K562 (cell line): ENCODE measurements at regions not wholly inside any gene's neighbourhood (a gene's known extent, or its start where the extent isn't known, plus 50 kb on each side); places are given as distances from the start of the nearest gene placed in this dataset.

Source experiments
- ATAC-seq: fragments of 200-7000 bp; cut with Tn5 transposase; 3 replicates; pipeline ENCODE4 v1.9.1; 2020; ENCODE audit warnings: moderate library complexity
- BruUV-seq: library from RNA; stranded (reverse); fragments of 400-500 nt; replicated peaks from 2 replicates; lab custom pipeline; 2021; lab: Mats Ljungman, UMichigan
- CTCF ChIA-PET: fragments of 300-600 bp; formaldehyde crosslinking; extraction: SDS; loops from one replicate; lab custom pipeline; 2021; ENCODE audit warnings: low intra/inter-chr PET ratio; lab: Yijun Ruan, JAX
- POLR2A ChIA-PET: fragments of 300-600, 350-650 bp; sonication (Branson Sonifier 250); formaldehyde crosslinking; extraction: SDS; loops from one replicate; lab custom pipeline; 2021; ENCODE audit warnings: antibody characterized with exemption, inconsistent platforms; lab: Yijun Ruan, JAX
- DNase-seq, 4 experiments: peaks; one replicate each; pipeline versions ENCODE4 v3.0.0 to v3.0.0-alpha.2; 2011 to 2018; ENCODE audit warnings: low spot score in 3 of 4, mixed read lengths in 3 of 4; ENCODE audit errors: extremely low read depth in 1 of 4
- FAIRE-seq: peaks from 2 replicates; lab custom pipeline; 2011; peaks lifted over from hg19 to GRCh38; lab: Jason Lieb, UNC
- H2AFZ ChIP-seq: 2 replicates; pipeline ENCODE4 v1.6.0; 2011; ENCODE audit warnings: low read depth, low read length, control low read depth, inconsistent platforms
- H3K27ac ChIP-seq: fragments of 200-600 bp; 3 replicates; pipeline ENCODE4 v1.8.0; 2011; ENCODE audit warnings: low read depth, mild to moderate bottlenecking, control low read depth, inconsistent platforms, low read length, moderate library complexity, mixed read lengths; ENCODE audit errors: extremely low read depth
- H3K27me3 ChIP-seq, 2 experiments: fragments of 300-600 bp in 1 of 2; 2 replicates in 1 of 2; 3 replicates in 1 of 2; pipeline versions ENCODE4 v1.6.0 to v1.8.0; 2011; ENCODE audit warnings: inconsistent platforms in 2 of 2, low read length in 2 of 2, mild to moderate bottlenecking in 1 of 2, mixed read lengths in 1 of 2, moderate library complexity in 1 of 2; ENCODE audit not compliant: control insufficient read depth in 2 of 2, insufficient read depth in 2 of 2
- H3K36me3 ChIP-seq: fragments of 300-600 bp; 3 replicates; pipeline ENCODE4 v1.8.0; 2011; ENCODE audit warnings: mild to moderate bottlenecking, low read length, inconsistent platforms; ENCODE audit not compliant: control insufficient read depth, insufficient read depth
- H3K4me1 ChIP-seq, 2 experiments: fragments of 200-600 bp in 1 of 2; replicated peaks in 1 of 2; 2 replicates in 1 of 2; 3 replicates in 1 of 2; pipeline versions ENCODE4 v1.5.1 to v1.8.0; 2011; ENCODE audit warnings: inconsistent platforms in 2 of 2, low read length in 2 of 2, mild to moderate bottlenecking in 1 of 2, mixed read lengths in 1 of 2, moderate library complexity in 1 of 2; ENCODE audit not compliant: control insufficient read depth in 2 of 2, insufficient read depth in 2 of 2
- H3K4me2 ChIP-seq: 2 replicates; pipeline ENCODE4 v1.6.1; 2011; ENCODE audit warnings: low read length, control low read depth, inconsistent platforms, mixed read lengths; ENCODE audit not compliant: insufficient read depth
- H3K4me3 ChIP-seq: fragments of 200-600 bp; sonication (generic), shearing (Covaris generic); 2 replicates; pipeline ENCODE4 v1.5.1; 2016; ENCODE audit warnings: control low read depth, inconsistent platforms
- H3K79me2 ChIP-seq: fragments of 200-600 bp; 3 replicates; pipeline ENCODE4 v1.8.0; 2011; ENCODE audit warnings: low read length, inconsistent platforms; ENCODE audit not compliant: control insufficient read depth, insufficient read depth
- H3K9ac ChIP-seq, 2 experiments: 2 replicates each; pipeline versions ENCODE4 v1.6.0 to v1.6.1; 2011; ENCODE audit warnings: low read depth in 2 of 2, low read length in 2 of 2, control low read depth in 1 of 2, inconsistent platforms in 1 of 2, mild to moderate bottlenecking in 1 of 2, mixed read lengths in 1 of 2; ENCODE audit not compliant: insufficient read depth in 1 of 2
- H3K9me1 ChIP-seq: one replicate; pipeline ENCODE4 v1.6.0; 2011; ENCODE audit warnings: inconsistent platforms, mild to moderate bottlenecking, low read length, moderate library complexity; ENCODE audit not compliant: control insufficient read depth, insufficient read depth
- H3K9me3 ChIP-seq: replicated peaks from 2 replicates; pipeline ENCODE4 v1.5.1; 2011; ENCODE audit warnings: low read depth, low read length, inconsistent platforms; ENCODE audit not compliant: control insufficient read depth, insufficient read depth
- H4K20me1 ChIP-seq: replicated peaks from 2 replicates; pipeline ENCODE4 v1.6.1; 2011; ENCODE audit warnings: low read length, inconsistent platforms, mixed read lengths; ENCODE audit not compliant: control insufficient read depth, insufficient read depth
- ARID2 ChIP-seq: fragments of 450-650 bp; IDR thresholded peaks from 2 replicates; pipeline ENCODE4 v1.6.1; 2017; ENCODE audit warnings: antibody characterized with exemption, mild to moderate bottlenecking
- HDAC1 ChIP-seq, 2 experiments: fragments of 450-650 bp; IDR thresholded peaks; 2 replicates each; pipeline ENCODE4 v1.6.1; 2016 to 2017; ENCODE audit warnings: inconsistent platforms in 1 of 2, mild to moderate bottlenecking in 1 of 2, moderate library complexity in 1 of 2
- NR2F6 ChIP-seq: fragments of 450-650 bp; formaldehyde crosslinking; IDR thresholded peaks from 2 replicates; pipeline ENCODE4 v1.4.0; 2020; ENCODE audit warnings: mild to moderate bottlenecking
- RFX5 ChIP-seq: IDR thresholded peaks from 2 replicates; pipeline ENCODE4 v1.6.1; 2011; ENCODE audit warnings: low read depth, mild to moderate bottlenecking, improper control_type of control experiment, low read length
- in situ Hi-C: fragments of 300-500 bp; cut with MboI; formaldehyde crosslinking; loops from 4 replicates; pipeline ENCODE4 v1.15.0; 2018; ENCODE audit warnings: inconsistent platforms, mixed read lengths
- intact Hi-C: fragments of 100-400 bp; cut with micrococcal nuclease; formaldehyde crosslinking; loops from 2 replicates; pipeline ENCODE4 v1.14.2; 2022
- TF ChIP-seq, protein P1 (sequence below), 2 experiments: IDR thresholded peaks in 1 of 2; conservative IDR thresholded peaks in 1 of 2; 2 replicates each; pipeline ENCODE4 v1.6.1; 2016; ENCODE audit warnings: low read depth in 2 of 2, mild to moderate bottlenecking in 1 of 2, missing compliant biosample characterization in 1 of 2, missing genetic modification characterization in 1 of 2, moderate library complexity in 1 of 2
- TF ChIP-seq, protein P2 (sequence below): fragments of 200-600 bp; sonication (generic); IDR thresholded peaks from one replicate; pipeline ENCODE4 v1.6.1; 2012; ENCODE audit warnings: mild to moderate bottlenecking, low read depth, low read length, inconsistent platforms
- TF ChIP-seq, protein P3 (sequence below): fragments of 250-450 bp; sonication (Bioruptor Pico); IDR thresholded peaks from 2 replicates; pipeline ENCODE4 v1.5.0; 2020; ENCODE audit warnings: mild to moderate bottlenecking

DNA sequence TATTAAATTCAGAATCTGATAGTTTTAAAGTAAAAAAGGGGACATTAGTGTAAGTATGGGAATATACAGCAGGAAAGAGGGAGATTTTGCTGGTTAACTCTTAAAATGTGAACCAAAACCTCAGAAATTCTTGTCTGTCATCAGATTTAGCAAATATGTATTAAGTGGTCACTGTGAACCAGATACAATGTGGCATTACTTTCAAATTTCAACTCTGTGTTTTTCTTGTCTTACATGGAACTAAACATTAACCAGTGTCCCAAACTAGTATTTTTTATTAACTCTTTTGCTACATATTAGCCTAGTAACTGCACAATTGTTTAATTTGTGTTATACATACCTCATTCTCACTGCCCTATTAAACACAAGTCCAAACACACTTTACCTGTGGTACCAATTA, 259.9 kb upstream of the RASA1 start:
- Histone ChIP-seq H3K4me3 (no peak overlapping the region), H3K9me1 (no peaks in the 10 kb centered on the region), H2AFZ (no peak overlapping the region), H3K36me3 (no peaks in the 10 kb centered on the region), H3K9me3 (no peaks in the 10 kb centered on the region), H3K79me2 (no peaks in the 10 kb centered on the region), H4K20me1 (no peaks in the 10 kb centered on the region), H3K4me2 (no peak overlapping the region), H3K9ac (no peak overlapping the region), H3K27me3 (no peaks in the 10 kb centered on the region), H3K27ac (no peak overlapping the region), H3K4me1 (no peaks in the 10 kb centered on the region)
- BruUV-seq = no TSS peak
- ChIA-PET CTCF (no interaction called here), POLR2A (no interaction called here)
- intact Hi-C loops (no loop called here), in situ Hi-C loops (no loop called here)
- DNase-seq = no peak
- ATAC-seq = no peak
- FAIRE-seq = no peak
- TF ChIP-seq, protein P1, sequence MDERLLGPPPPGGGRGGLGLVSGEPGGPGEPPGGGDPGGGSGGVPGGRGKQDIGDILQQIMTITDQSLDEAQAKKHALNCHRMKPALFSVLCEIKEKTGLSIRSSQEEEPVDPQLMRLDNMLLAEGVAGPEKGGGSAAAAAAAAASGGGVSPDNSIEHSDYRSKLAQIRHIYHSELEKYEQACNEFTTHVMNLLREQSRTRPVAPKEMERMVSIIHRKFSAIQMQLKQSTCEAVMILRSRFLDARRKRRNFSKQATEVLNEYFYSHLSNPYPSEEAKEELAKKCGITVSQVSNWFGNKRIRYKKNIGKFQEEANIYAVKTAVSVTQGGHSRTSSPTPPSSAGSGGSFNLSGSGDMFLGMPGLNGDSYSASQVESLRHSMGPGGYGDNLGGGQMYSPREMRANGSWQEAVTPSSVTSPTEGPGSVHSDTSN (CRISPR knock-in tag; IDR thresholded peaks at IDR 0.05; ENCODE audit: low read depth) = no peak
- TF ChIP-seq, protein P1 (tag; conservative IDR thresholded peaks at IDR 0.05; ENCODE audit: low read depth) = no peak
- no peak for TF ChIP-seq NR2F6
- TF ChIP-seq, protein P2, sequence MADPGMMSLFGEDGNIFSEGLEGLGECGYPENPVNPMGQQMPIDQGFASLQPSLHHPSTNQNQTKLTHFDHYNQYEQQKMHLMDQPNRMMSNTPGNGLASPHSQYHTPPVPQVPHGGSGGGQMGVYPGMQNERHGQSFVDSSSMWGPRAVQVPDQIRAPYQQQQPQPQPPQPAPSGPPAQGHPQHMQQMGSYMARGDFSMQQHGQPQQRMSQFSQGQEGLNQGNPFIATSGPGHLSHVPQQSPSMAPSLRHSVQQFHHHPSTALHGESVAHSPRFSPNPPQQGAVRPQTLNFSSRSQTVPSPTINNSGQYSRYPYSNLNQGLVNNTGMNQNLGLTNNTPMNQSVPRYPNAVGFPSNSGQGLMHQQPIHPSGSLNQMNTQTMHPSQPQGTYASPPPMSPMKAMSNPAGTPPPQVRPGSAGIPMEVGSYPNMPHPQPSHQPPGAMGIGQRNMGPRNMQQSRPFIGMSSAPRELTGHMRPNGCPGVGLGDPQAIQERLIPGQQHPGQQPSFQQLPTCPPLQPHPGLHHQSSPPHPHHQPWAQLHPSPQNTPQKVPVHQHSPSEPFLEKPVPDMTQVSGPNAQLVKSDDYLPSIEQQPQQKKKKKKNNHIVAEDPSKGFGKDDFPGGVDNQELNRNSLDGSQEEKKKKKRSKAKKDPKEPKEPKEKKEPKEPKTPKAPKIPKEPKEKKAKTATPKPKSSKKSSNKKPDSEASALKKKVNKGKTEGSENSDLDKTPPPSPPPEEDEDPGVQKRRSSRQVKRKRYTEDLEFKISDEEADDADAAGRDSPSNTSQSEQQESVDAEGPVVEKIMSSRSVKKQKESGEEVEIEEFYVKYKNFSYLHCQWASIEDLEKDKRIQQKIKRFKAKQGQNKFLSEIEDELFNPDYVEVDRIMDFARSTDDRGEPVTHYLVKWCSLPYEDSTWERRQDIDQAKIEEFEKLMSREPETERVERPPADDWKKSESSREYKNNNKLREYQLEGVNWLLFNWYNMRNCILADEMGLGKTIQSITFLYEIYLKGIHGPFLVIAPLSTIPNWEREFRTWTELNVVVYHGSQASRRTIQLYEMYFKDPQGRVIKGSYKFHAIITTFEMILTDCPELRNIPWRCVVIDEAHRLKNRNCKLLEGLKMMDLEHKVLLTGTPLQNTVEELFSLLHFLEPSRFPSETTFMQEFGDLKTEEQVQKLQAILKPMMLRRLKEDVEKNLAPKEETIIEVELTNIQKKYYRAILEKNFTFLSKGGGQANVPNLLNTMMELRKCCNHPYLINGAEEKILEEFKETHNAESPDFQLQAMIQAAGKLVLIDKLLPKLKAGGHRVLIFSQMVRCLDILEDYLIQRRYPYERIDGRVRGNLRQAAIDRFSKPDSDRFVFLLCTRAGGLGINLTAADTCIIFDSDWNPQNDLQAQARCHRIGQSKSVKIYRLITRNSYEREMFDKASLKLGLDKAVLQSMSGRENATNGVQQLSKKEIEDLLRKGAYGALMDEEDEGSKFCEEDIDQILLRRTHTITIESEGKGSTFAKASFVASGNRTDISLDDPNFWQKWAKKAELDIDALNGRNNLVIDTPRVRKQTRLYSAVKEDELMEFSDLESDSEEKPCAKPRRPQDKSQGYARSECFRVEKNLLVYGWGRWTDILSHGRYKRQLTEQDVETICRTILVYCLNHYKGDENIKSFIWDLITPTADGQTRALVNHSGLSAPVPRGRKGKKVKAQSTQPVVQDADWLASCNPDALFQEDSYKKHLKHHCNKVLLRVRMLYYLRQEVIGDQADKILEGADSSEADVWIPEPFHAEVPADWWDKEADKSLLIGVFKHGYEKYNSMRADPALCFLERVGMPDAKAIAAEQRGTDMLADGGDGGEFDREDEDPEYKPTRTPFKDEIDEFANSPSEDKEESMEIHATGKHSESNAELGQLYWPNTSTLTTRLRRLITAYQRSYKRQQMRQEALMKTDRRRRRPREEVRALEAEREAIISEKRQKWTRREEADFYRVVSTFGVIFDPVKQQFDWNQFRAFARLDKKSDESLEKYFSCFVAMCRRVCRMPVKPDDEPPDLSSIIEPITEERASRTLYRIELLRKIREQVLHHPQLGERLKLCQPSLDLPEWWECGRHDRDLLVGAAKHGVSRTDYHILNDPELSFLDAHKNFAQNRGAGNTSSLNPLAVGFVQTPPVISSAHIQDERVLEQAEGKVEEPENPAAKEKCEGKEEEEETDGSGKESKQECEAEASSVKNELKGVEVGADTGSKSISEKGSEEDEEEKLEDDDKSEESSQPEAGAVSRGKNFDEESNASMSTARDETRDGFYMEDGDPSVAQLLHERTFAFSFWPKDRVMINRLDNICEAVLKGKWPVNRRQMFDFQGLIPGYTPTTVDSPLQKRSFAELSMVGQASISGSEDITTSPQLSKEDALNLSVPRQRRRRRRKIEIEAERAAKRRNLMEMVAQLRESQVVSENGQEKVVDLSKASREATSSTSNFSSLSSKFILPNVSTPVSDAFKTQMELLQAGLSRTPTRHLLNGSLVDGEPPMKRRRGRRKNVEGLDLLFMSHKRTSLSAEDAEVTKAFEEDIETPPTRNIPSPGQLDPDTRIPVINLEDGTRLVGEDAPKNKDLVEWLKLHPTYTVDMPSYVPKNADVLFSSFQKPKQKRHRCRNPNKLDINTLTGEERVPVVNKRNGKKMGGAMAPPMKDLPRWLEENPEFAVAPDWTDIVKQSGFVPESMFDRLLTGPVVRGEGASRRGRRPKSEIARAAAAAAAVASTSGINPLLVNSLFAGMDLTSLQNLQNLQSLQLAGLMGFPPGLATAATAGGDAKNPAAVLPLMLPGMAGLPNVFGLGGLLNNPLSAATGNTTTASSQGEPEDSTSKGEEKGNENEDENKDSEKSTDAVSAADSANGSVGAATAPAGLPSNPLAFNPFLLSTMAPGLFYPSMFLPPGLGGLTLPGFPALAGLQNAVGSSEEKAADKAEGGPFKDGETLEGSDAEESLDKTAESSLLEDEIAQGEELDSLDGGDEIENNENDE = no peak
- TF ChIP-seq, protein P3, sequence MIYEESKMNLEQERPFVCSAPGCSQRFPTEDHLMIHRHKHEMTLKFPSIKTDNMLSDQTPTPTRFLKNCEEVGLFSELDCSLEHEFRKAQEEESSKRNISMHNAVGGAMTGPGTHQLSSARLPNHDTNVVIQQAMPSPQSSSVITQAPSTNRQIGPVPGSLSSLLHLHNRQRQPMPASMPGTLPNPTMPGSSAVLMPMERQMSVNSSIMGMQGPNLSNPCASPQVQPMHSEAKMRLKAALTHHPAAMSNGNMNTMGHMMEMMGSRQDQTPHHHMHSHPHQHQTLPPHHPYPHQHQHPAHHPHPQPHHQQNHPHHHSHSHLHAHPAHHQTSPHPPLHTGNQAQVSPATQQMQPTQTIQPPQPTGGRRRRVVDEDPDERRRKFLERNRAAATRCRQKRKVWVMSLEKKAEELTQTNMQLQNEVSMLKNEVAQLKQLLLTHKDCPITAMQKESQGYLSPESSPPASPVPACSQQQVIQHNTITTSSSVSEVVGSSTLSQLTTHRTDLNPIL (CRISPR knock-in tag) = no peak
- no peak for TF ChIP-seq ARID2
- no peak for TF ChIP-seq RFX5
- TF ChIP-seq HDAC1 (IDR thresholded peaks at IDR 0.05) = no peak
